Thyroid gland (tissue), 4 donors: ENCODE measurements at regions not wholly inside any gene's neighbourhood (a gene's known extent, or its start where the extent isn't known, plus 50 kb on each side); places are given as distances from the start of the nearest gene placed in this dataset.

ENCODE experiments used
- DNase-seq, 2 donors: peaks; one replicate each; pipeline ENCODE4 v3.0.0-alpha.2; 2019
- H3K27ac ChIP-seq, 3 donors: fragments of 200-600 bp; sonication (generic); 1 replicate in 2 of 3; 2 replicates in 1 of 3; pipeline ENCODE4 v1.5.1; 2016 to 2019; ENCODE audit warnings: mild to moderate bottlenecking in 1 of 3, moderate library complexity in 1 of 3
- H3K27me3 ChIP-seq: fragments of 200-600 bp; sonication (generic); one replicate; pipeline ENCODE4 v1.5.1; 2019
- H3K36me3 ChIP-seq, 2 donors: fragments of 200-600 bp; sonication (generic); one replicate each; pipeline ENCODE4 v1.5.1; 2016 to 2019
- H3K4me1 ChIP-seq, 2 donors: fragments of 200-600 bp; sonication (generic); one replicate each; pipeline ENCODE4 v1.5.1; 2017 to 2019
- H3K4me3 ChIP-seq, 3 donors: fragments of 200-600 bp; sonication (generic); replicated peaks in 1 of 3; 1 replicate in 2 of 3; 2 replicates in 1 of 3; pipeline ENCODE4 v1.5.1; 2016; ENCODE audit warnings: mild to moderate bottlenecking in 1 of 3
- H3K9me3 ChIP-seq: fragments of 200-600 bp; sonication (generic); one replicate; pipeline ENCODE4 v1.5.1; 2017
- POLR2A ChIP-seq, 2 donors: fragments of 450-650 bp; IDR thresholded peaks; one replicate each; pipeline ENCODE4 v1.6.1; 2017; ENCODE audit warnings: antibody characterized with exemption in 2 of 2, mild to moderate bottlenecking in 2 of 2, moderate library complexity in 1 of 2
- WGBS, 2 donors: methylation state at CpG; one replicate each; pipeline ENCODE4 v1.1.5; 2017; 5-methylcytosine and 5-hydroxymethylcytosine counted together
- intact Hi-C: fragments of 100-400 bp; cut with DNase I; formaldehyde crosslinking; loops from one replicate; pipeline ENCODE4 v1.15.1; 2023
- TF ChIP-seq, protein P1 (sequence below), 6 experiments: fragments of 200-600 bp in 3 of 6; fragments of 450-650 bp in 3 of 6; sonication (generic) in 3 of 6; IDR thresholded peaks; one replicate each; pipeline ENCODE4 v1.5.1; 2016 to 2019; ENCODE audit warnings: antibody characterized with exemption in 6 of 6, mild to moderate bottlenecking in 2 of 6, inconsistent platforms in 1 of 6, moderate library complexity in 1 of 6

GRCh38 chr5:115374057-115374775, 77.8 kb upstream of the CCDC112 start:
- no peak overlapping the region for H3K27ac ChIP-seq
- WGBS, 2 donors, result 86 to 91% methylated on average over 3 of the region's 3 CpGs
- intact Hi-C loops, result no loop called here
- no peaks in the 10 kb centered on the region for H3K27me3 ChIP-seq
- no peak overlapping the region for H3K4me3 ChIP-seq
- no peak for DNase-seq
- no peaks in the 10 kb centered on the region for H3K36me3 ChIP-seq
- TF ChIP-seq, protein P1, sequence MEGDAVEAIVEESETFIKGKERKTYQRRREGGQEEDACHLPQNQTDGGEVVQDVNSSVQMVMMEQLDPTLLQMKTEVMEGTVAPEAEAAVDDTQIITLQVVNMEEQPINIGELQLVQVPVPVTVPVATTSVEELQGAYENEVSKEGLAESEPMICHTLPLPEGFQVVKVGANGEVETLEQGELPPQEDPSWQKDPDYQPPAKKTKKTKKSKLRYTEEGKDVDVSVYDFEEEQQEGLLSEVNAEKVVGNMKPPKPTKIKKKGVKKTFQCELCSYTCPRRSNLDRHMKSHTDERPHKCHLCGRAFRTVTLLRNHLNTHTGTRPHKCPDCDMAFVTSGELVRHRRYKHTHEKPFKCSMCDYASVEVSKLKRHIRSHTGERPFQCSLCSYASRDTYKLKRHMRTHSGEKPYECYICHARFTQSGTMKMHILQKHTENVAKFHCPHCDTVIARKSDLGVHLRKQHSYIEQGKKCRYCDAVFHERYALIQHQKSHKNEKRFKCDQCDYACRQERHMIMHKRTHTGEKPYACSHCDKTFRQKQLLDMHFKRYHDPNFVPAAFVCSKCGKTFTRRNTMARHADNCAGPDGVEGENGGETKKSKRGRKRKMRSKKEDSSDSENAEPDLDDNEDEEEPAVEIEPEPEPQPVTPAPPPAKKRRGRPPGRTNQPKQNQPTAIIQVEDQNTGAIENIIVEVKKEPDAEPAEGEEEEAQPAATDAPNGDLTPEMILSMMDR (IDR thresholded peaks at IDR 0.05), result no peak
- no peak for TF ChIP-seq POLR2A (IDR thresholded peaks at IDR 0.05)
- no peaks in the 10 kb centered on the region for H3K9me3 ChIP-seq
- H3K4me1 ChIP-seq, result no peaks in the 10 kb centered on the region

- no peak overlapping the region for H3K4me3 ChIP-seq
- TF ChIP-seq, protein P1 (IDR thresholded peaks at IDR 0.05), result no peak
- no peak for TF ChIP-seq POLR2A (IDR thresholded peaks at IDR 0.05)
- intact Hi-C loops, result no loop called here
- WGBS, 2 donors, result 58 to 80% methylated on average over 2 of the region's 2 CpGs
- no peaks in the 10 kb centered on the region for H3K9me3 ChIP-seq
- no peak for DNase-seq
- H3K27ac ChIP-seq, result no peak overlapping the region
- H3K27me3 ChIP-seq, result no peaks in the 10 kb centered on the region
- no peaks in the 10 kb centered on the region for H3K36me3 ChIP-seq
- no peaks in the 10 kb centered on the region for H3K4me1 ChIP-seq
Measured at GRCh38 chr5:115372146-115372545, 75.7 kb upstream of the CCDC112 start.

DNA sequence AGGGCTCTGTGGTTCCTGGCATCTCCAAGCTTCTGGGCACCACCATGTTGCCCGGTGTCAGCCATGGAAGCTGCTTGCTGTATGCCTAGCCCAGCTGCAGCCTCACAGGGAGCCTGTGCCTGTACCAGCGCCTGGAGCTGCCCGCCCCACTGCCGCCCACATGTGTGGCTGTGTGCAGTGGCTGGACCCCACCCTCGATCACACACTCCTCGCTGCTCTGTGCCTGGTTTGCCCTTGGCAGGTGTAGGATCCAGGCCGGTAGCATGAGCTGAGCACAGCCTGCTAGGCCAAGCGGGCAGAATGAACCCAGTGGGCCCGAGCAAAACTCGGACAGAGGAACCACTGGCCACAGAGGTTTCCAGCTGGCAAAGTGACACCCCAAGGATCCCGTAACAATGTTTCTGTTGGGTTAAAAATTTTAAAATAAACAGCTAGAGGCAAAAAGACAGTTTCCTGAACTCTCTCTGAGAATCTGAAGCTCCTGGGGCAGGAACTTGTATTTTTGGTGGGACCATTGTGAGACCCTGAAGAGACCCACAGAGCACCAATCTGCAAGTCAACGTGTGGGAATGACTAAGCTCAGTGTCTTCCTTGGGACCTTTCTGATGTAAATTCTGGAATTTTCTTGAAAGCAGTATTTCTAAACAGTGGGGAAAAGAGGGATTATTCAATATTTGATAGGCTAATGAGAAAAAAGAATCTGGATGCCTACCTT, 73.1 kb upstream of the CCDC112 start:
- DNase-seq, result no peak
- intact Hi-C loops, result no loop called here
- 84 to 94% methylated on average over 7 to 9 of the region's 12 CpGs for WGBS, 2 donors
- no peak overlapping the region for H3K27ac ChIP-seq
- H3K36me3 ChIP-seq, result no peaks in the 10 kb centered on the region
- H3K4me1 ChIP-seq, result no peaks in the 10 kb centered on the region
- H3K4me3 ChIP-seq, result no peak overlapping the region
- H3K9me3 ChIP-seq, result no peaks in the 10 kb centered on the region
- no peak for TF ChIP-seq POLR2A (IDR thresholded peaks at IDR 0.05)
- TF ChIP-seq, protein P1 (IDR thresholded peaks at IDR 0.05), result no peak
- no peaks in the 10 kb centered on the region for H3K27me3 ChIP-seq

DNA sequence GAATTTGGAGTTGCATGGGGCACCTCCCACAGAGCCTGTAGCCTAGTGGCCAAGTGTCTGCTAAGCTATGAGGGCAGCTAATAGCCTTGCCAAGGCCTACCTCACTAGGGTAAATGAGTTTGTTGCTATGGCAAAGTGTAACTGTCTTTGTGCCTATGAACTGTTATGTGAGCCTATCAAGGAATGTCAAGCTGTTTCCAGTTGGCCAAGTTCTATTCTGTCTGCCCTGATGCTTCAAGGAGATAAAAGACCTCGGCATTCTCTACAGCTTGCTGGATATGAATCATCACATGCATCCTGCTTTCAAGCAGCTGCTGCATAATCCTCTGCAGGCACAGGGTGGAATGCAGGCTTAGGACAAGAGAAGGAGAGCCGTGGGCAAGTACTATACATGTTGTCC, 69.8 kb upstream of the CCDC112 start:
- 50 to 77% methylated on average over 2 of the region's 2 CpGs for WGBS, 2 donors
- Histone ChIP-seq H3K27ac (no peak overlapping the region), H3K4me1 (no peaks in the 10 kb centered on the region), H3K27me3 (no peaks in the 10 kb centered on the region), H3K9me3 (no peaks in the 10 kb centered on the region), H3K36me3 (no peaks in the 10 kb centered on the region), H3K4me3 (no peak overlapping the region)
- TF ChIP-seq POLR2A (IDR thresholded peaks at IDR 0.05), result no peak
- TF ChIP-seq, protein P1 (IDR thresholded peaks at IDR 0.05), result no peak
- no peak for DNase-seq
- intact Hi-C loops, result no loop called here

DNA sequence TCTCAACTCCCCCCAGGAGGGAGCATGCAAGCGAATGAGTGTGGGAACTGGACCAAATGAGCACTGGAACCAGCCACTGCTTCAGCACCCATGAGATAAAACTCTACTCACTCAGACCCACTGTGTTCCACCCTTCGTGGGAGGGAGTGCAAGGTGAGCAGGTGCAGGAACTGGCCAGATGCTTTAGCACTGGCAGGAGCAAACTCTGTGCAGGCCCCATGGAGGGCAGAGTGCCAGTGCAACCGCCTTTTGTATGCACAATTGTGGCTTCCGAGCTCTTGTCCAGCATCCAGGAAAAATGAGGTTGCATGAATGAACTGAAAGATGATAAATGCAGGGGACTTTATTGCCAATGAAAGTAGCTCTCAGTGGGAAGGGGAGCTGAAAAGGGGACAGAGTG, 67.4 kb upstream of the CCDC112 start:
- Histone ChIP-seq H3K27me3 (no peaks in the 10 kb centered on the region), H3K4me1 (no peaks in the 10 kb centered on the region), H3K27ac (no peak overlapping the region), H3K36me3 (no peaks in the 10 kb centered on the region), H3K4me3 (no peak overlapping the region), H3K9me3 (no peaks in the 10 kb centered on the region)
- 72 to 96% methylated on average over 4 of the region's 4 CpGs for whole genome bisulfite sequencing, 2 donors
- no peak for DNase-seq
- intact Hi-C loops, result no loop called here
- TF ChIP-seq, protein P1 (IDR thresholded peaks at IDR 0.05), result no peak
- no peak for TF ChIP-seq POLR2A (IDR thresholded peaks at IDR 0.05)
